ENCODE measurements at regions not wholly inside any gene's neighbourhood (a gene's known extent, or its start where the extent isn't known, plus 50 kb on each side); places are given as distances from the start of the nearest gene placed in this dataset.

- TF ChIP-seq, protein P1, sequence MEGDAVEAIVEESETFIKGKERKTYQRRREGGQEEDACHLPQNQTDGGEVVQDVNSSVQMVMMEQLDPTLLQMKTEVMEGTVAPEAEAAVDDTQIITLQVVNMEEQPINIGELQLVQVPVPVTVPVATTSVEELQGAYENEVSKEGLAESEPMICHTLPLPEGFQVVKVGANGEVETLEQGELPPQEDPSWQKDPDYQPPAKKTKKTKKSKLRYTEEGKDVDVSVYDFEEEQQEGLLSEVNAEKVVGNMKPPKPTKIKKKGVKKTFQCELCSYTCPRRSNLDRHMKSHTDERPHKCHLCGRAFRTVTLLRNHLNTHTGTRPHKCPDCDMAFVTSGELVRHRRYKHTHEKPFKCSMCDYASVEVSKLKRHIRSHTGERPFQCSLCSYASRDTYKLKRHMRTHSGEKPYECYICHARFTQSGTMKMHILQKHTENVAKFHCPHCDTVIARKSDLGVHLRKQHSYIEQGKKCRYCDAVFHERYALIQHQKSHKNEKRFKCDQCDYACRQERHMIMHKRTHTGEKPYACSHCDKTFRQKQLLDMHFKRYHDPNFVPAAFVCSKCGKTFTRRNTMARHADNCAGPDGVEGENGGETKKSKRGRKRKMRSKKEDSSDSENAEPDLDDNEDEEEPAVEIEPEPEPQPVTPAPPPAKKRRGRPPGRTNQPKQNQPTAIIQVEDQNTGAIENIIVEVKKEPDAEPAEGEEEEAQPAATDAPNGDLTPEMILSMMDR (IDR thresholded peaks at IDR 0.05), result no peak
- no peak for TF ChIP-seq ZFX (IDR thresholded peaks at IDR 0.05; ENCODE audit: borderline replicate concordance)
These were observed 430.1 kb upstream of the WWC1 start for GRCh38 chr5:167861129-167861927.
